HG03196 (cell line): ENCODE measurements at regions not wholly inside any gene's neighbourhood (a gene's known extent, or its start where the extent isn't known, plus 50 kb on each side); places are given as distances from the start of the nearest gene placed in this dataset.
"Not testable (repeated sequence)": the region's sequence is repeated elsewhere in the genome, so short reads cannot be mapped to it uniquely, and the experiment has no call there.

Experiments
- ATAC-seq: cut with Tn5 transposase; IDR thresholded peaks from one replicate; pipeline ENCODE4 v1.9.1; 2021; ENCODE audit not compliant: unreplicated experiment

GRCh38 chr6:23532227-23532626 lies 593.8 kb upstream of the NRSN1 start:
- ATAC-seq = no peak

GRCh38 chr6:23533311-23533710 lies 592.7 kb upstream of the NRSN1 start:
- no peak for ATAC-seq

GRCh38 chr6:23533944-23534343 lies 592.1 kb upstream of the NRSN1 start:
- ATAC-seq = no peak

GRCh38 chr6:23534351-23534750 lies 591.7 kb upstream of the NRSN1 start:
- ATAC-seq = no peak

GRCh38 chr6:23535101-23535500 lies 590.9 kb upstream of the NRSN1 start:
- ATAC-seq = no peak

- no peak for ATAC-seq
These were observed 588.2 kb upstream of the NRSN1 start for GRCh38 chr6:23537828-23538227.

- ATAC-seq = no peak
These were observed 578.2 kb upstream of the NRSN1 start for GRCh38 chr6:23547851-23548250.

- ATAC-seq = not testable (repeated sequence)
These were observed 571.1 kb upstream of the NRSN1 start for GRCh38 chr6:23554953-23555352.

- ATAC-seq = no peak
These were observed 566.2 kb upstream of the NRSN1 start for GRCh38 chr6:23559587-23560343.

- no peak for ATAC-seq
These were observed 564.3 kb upstream of the NRSN1 start for GRCh38 chr6:23561732-23562131.

GRCh38 chr6:23562554-23562953 lies 563.5 kb upstream of the NRSN1 start:
- no peak for ATAC-seq

- ATAC-seq = no peak
These were observed 562.7 kb upstream of the NRSN1 start for GRCh38 chr6:23563323-23563722.

- ATAC-seq = no peak
These were observed 559.6 kb upstream of the NRSN1 start for GRCh38 chr6:23566418-23566817.

GRCh38 chr6:23568292-23568691 lies 557.7 kb upstream of the NRSN1 start:
- ATAC-seq = no peak

GRCh38 chr6:23584134-23584763 lies 541.8 kb upstream of the NRSN1 start:
- no peak for ATAC-seq

- no peak for ATAC-seq
These were observed 538.4 kb upstream of the NRSN1 start for GRCh38 chr6:23587582-23587981.

- no peak for ATAC-seq
These were observed 536.2 kb upstream of the NRSN1 start for GRCh38 chr6:23589811-23590210.

- no peak for ATAC-seq
These were observed 535.4 kb upstream of the NRSN1 start for GRCh38 chr6:23590498-23591126.

- no peak for ATAC-seq
These were observed 534.3 kb upstream of the NRSN1 start for GRCh38 chr6:23591761-23592160.

GRCh38 chr6:23600118-23600517 lies 525.9 kb upstream of the NRSN1 start:
- ATAC-seq = no peak

- ATAC-seq = no peak
These were observed 524.1 kb upstream of the NRSN1 start for GRCh38 chr6:23601811-23602345.

- no peak for ATAC-seq
These were observed 517.0 kb upstream of the NRSN1 start for GRCh38 chr6:23608931-23609435.
